ENCODE measurements at regions not wholly inside any gene's neighbourhood (a gene's known extent, or its start where the extent isn't known, plus 50 kb on each side); places are given as distances from the start of the nearest gene placed in this dataset.

DNA sequence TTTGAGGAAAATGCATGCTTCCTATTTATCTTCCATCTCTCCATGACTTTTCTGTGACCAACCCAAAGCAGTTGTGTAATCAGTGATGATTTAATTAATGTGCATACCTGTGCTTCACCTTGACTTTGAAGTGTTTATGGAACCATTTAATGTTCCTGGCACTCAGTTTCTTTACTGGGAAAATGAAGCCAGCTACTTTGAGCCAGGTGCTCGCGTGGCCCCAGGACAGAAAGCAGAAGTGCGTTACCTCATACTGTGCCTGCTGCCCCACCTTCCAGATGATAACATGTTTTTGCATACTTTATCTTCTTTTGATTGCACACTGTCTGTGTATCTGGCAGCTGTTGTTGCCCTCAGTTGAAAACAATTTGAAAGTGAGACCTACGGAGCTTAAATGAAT is 61.3 kb downstream of the PMAIP1 start:
- TF ChIP-seq, protein P1, sequence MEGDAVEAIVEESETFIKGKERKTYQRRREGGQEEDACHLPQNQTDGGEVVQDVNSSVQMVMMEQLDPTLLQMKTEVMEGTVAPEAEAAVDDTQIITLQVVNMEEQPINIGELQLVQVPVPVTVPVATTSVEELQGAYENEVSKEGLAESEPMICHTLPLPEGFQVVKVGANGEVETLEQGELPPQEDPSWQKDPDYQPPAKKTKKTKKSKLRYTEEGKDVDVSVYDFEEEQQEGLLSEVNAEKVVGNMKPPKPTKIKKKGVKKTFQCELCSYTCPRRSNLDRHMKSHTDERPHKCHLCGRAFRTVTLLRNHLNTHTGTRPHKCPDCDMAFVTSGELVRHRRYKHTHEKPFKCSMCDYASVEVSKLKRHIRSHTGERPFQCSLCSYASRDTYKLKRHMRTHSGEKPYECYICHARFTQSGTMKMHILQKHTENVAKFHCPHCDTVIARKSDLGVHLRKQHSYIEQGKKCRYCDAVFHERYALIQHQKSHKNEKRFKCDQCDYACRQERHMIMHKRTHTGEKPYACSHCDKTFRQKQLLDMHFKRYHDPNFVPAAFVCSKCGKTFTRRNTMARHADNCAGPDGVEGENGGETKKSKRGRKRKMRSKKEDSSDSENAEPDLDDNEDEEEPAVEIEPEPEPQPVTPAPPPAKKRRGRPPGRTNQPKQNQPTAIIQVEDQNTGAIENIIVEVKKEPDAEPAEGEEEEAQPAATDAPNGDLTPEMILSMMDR (conservative IDR thresholded peaks at IDR 0.05; ENCODE audit: low read depth, low read length), result no peak
- TF ChIP-seq EZH2phosphoT487 (IDR thresholded peaks at IDR 0.05; ENCODE audit: borderline replicate concordance, low read length), result no peak
- TF ChIP-seq EZH2 (IDR thresholded peaks at IDR 0.05; ENCODE audit: low read length, unreplicated experiment), result no peak
